ENCODE measurements at regions not wholly inside any gene's neighbourhood (a gene's known extent, or its start where the extent isn't known, plus 50 kb on each side); places are given as distances from the start of the nearest gene placed in this dataset.
A peak's percentile ranks its signal among the peaks of the same experiment; 100 is the strongest.
"Not testable (repeated sequence)": the region's sequence is repeated elsewhere in the genome, so short reads cannot be mapped to it uniquely, and the experiment has no call there.

GRCh38 chr6:98047164-98047563 lies 764.1 kb upstream of the MMS22L start:
- TF ChIP-seq, protein P1, sequence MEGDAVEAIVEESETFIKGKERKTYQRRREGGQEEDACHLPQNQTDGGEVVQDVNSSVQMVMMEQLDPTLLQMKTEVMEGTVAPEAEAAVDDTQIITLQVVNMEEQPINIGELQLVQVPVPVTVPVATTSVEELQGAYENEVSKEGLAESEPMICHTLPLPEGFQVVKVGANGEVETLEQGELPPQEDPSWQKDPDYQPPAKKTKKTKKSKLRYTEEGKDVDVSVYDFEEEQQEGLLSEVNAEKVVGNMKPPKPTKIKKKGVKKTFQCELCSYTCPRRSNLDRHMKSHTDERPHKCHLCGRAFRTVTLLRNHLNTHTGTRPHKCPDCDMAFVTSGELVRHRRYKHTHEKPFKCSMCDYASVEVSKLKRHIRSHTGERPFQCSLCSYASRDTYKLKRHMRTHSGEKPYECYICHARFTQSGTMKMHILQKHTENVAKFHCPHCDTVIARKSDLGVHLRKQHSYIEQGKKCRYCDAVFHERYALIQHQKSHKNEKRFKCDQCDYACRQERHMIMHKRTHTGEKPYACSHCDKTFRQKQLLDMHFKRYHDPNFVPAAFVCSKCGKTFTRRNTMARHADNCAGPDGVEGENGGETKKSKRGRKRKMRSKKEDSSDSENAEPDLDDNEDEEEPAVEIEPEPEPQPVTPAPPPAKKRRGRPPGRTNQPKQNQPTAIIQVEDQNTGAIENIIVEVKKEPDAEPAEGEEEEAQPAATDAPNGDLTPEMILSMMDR (conservative IDR thresholded peaks at IDR 0.05; ENCODE audit: low read depth, low read length): no peak
- DNase-seq (ENCODE audit: low read depth): no peak
- H3K4me3 ChIP-seq (ENCODE audit: low read depth, low read length): no peak overlapping the region

DNA sequence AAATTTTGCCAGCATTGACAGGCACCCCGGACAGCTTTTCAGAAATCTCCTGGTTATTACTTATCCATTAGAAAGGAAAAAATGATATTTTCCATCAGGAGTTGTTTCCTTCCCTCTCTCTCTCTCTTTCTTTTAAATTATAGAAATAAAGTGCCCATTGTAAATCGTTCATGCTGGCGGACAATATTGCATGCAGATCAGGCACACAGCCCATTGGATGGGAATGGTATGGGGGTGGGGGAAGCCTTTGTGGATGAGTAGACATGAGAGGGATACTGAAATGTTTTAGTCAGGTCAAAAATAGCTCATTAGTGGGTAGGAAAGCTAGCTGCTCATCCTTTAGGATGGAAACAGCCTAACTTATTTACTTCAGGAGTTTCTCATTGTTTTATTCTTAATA lies 764.9 kb upstream of the MMS22L start:
- TF ChIP-seq, protein P1 (conservative IDR thresholded peaks at IDR 0.05; ENCODE audit: low read depth, low read length): no peak
- H3K4me3 ChIP-seq (ENCODE audit: low read depth, low read length): no peak overlapping the region
- DNase-seq (ENCODE audit: low read depth): no peak

DNA sequence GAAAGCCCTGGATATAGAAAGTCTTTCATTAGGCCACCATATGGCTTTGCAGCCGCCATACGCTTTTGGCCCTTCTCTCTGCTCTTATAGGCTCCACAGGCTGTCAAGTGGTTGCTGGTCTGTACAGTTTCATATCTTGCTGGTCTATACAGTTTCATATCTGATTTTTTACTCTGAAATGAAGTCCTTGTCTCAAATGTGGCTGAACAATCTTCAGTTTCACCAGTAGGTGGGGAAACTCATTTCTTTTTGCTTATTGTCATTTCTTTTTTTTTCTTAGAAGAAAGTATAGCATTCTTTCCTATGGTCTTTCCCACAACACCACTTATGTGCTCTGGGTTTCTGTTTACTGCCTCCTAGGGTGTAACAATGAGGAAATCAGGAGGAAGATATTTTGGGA lies 771.4 kb upstream of the MMS22L start:
- no peak overlapping the region for H3K4me3 ChIP-seq (ENCODE audit: low read depth, low read length)
- TF ChIP-seq, protein P1 (conservative IDR thresholded peaks at IDR 0.05; ENCODE audit: low read depth, low read length): peak; percentile 19
- peak; percentile 8 for DNase-seq (ENCODE audit: low read depth)

DNA sequence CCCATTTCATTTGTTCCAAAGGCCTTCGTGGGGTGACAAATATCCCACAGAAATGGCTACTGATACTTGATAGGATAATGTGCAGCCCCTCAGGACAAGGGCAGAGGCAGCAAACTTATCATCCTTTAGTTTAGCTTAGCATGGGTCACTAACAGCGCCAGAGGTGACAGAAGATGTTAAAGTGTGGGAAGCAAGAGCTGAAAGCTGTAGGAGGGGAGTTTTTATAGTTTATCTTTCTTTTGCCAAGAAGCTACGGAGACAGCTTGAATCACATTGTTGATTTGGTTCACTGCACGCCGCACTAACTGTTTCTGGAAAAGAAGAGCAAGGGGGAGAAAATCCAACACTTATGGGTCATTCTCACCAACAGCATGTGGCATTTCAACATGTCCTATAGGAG lies 773.9 kb upstream of the MMS22L start:
- DNase-seq (ENCODE audit: low read depth): no peak
- TF ChIP-seq, protein P1 (conservative IDR thresholded peaks at IDR 0.05; ENCODE audit: low read depth, low read length): no peak
- H3K4me3 ChIP-seq (ENCODE audit: low read depth, low read length): no peak overlapping the region

DNA sequence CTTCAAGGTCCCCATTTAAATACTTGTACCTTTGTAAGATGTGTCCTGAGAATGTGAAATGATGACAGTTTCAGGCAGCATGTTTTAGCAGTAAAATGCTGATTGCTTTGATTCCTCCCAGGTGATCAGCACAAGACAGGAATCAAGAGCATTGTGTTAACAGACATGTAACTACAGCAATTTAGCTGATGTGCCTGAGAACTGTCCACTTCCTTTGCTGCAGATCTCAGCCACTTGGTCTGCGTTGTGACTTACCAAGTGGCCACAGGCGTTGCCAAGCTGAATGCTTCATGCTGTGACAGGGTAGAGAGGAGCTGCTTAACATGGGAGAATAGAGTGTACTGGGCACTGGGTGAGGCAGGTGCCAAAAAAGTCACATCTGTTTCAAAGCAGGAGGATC lies 767.0 kb upstream of the POU3F2 start:
- DNase-seq (ENCODE audit: low read depth): no peak
- TF ChIP-seq, protein P1 (conservative IDR thresholded peaks at IDR 0.05; ENCODE audit: low read depth, low read length): no peak
- no peak overlapping the region for H3K4me3 ChIP-seq (ENCODE audit: low read depth, low read length)

GRCh38 chr6:98088537-98088936 lies 745.8 kb upstream of the POU3F2 start:
- not testable (repeated sequence) for DNase-seq (ENCODE audit: low read depth); H3K4me3 ChIP-seq (ENCODE audit: low read depth, low read length)

GRCh38 chr6:98092331-98092730 lies 742.0 kb upstream of the POU3F2 start:
- no peak for DNase-seq (ENCODE audit: low read depth)
- no peak overlapping the region for H3K4me3 ChIP-seq (ENCODE audit: low read depth, low read length)
- TF ChIP-seq, protein P1 (conservative IDR thresholded peaks at IDR 0.05; ENCODE audit: low read depth, low read length): no peak

- TF ChIP-seq, protein P1 (conservative IDR thresholded peaks at IDR 0.05; ENCODE audit: low read depth, low read length): no peak
- DNase-seq (ENCODE audit: low read depth): no peak
- H3K4me3 ChIP-seq (ENCODE audit: low read depth, low read length): no peak overlapping the region
Measured at GRCh38 chr6:98094696-98095095, 739.7 kb upstream of the POU3F2 start.

Measured in choroid plexus epithelial cell (primary cell).